ENCODE measurements at regions not wholly inside any gene's neighbourhood (a gene's known extent, or its start where the extent isn't known, plus 50 kb on each side); places are given as distances from the start of the nearest gene placed in this dataset.
A peak's percentile ranks its signal among the peaks of the same experiment; 100 is the strongest.

DNA sequence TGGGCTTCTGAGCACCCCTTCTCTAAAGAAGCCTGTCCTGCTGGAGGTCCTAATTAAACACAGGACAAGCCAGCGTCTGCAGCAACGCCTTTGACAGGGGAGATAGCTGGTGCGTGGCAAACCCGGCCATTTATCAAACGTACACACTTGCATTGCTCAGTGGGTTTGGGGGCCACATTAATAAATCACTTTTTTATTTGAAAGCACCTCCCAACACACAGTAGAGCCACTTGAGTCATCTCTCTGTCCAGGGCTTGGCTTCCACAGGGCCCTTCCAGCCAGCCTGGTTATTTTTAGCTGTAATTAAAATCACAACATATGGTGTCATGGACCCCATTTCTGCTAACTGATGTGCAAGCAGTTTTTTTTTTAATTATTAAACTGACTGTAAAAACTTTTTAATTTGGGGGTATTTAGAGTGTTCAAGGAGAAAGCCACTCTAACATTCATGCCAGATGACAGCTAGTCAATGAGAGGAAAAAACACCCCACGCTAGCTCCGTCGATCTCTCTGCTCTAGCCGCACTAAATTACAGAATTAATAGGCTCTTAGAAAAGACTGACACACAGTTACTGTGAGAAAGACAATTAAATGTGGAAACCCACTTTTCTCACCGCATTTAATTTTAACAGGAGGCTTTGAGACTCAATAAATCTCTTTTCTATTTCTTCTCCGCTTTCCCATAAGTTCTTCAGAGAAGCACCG, 201.0 kb upstream of the WSCD1 start:
- Histone ChIP-seq H3K4me1 (ENCODE audit: control insufficient read depth in 2 of 3, insufficient read depth in 2 of 3, low read depth in 1 of 3, low read length in 3 of 3) (no peaks in the 10 kb centered on the region), H3K9ac (ENCODE audit: low read length in 3 of 3) (no peak overlapping the region), H3K9me3 (ENCODE audit: control insufficient read depth in 2 of 3, insufficient read depth in 1 of 3, low read length in 3 of 3) (no peaks in the 10 kb centered on the region), H3K4me3 (ENCODE audit: low read length in 3 of 3) (no peak overlapping the region), H3K27me3 (ENCODE audit: control insufficient read depth, insufficient read depth, low read length) (no peaks in the 10 kb centered on the region), H3K27ac (ENCODE audit: low read depth in 2 of 2, low read length in 2 of 2) (no peak overlapping the region), H3K36me3 (ENCODE audit: control insufficient read depth in 2 of 3, insufficient read depth in 3 of 3, low read length in 3 of 3) (no peaks in the 10 kb centered on the region)
- TF ChIP-seq, protein P1, sequence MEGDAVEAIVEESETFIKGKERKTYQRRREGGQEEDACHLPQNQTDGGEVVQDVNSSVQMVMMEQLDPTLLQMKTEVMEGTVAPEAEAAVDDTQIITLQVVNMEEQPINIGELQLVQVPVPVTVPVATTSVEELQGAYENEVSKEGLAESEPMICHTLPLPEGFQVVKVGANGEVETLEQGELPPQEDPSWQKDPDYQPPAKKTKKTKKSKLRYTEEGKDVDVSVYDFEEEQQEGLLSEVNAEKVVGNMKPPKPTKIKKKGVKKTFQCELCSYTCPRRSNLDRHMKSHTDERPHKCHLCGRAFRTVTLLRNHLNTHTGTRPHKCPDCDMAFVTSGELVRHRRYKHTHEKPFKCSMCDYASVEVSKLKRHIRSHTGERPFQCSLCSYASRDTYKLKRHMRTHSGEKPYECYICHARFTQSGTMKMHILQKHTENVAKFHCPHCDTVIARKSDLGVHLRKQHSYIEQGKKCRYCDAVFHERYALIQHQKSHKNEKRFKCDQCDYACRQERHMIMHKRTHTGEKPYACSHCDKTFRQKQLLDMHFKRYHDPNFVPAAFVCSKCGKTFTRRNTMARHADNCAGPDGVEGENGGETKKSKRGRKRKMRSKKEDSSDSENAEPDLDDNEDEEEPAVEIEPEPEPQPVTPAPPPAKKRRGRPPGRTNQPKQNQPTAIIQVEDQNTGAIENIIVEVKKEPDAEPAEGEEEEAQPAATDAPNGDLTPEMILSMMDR (IDR thresholded peaks at IDR 0.05; ENCODE audit: borderline replicate concordance, extremely low read depth, insufficient read depth) = no peak
- intact Hi-C loops (cut with DNase I) = no loop called here
- FAIRE-seq (no peak), DNase-seq (peak in 3 of 5 donors; percentile 26 to 33 (median 29))

DNA sequence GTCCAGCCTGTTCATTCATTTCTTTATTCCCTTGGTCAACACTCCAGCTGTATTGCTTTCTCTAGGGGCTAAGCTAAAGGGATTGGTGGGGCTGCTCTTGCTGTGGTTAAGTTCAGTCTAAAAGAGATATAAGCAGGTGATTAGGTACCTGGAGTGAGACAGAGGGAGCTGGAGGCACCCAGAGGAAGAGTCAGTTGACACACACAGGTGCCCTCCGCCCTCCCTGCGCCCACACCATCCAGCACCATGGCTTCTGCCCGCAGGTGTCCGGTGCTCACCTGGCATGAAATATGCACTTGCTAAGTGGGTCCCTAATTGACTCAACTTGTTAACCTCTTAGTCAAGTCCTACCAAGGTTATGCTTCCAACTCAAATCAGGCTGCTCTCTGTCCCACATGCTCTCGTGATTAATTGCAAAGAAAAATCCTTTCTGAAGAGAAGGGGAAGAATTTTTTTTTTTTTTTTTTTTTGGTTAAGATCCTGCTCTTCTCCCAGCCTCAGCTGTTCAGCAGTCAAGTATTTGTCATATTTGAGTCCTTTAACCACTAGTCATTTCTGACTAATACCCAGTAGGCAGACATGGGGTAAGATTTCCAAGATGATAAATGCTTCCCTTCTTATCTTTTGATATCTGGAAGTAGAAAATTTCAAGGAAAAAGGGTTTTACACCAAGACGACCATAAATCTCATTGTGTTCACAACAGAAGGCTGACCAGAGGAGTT, 199.8 kb upstream of the WSCD1 start:
- H3K36me3 ChIP-seq (ENCODE audit: control insufficient read depth in 2 of 3, insufficient read depth in 3 of 3, low read length in 3 of 3) = no peaks in the 10 kb centered on the region
- no peak for FAIRE-seq
- H3K27ac ChIP-seq (ENCODE audit: low read depth in 2 of 2, low read length in 2 of 2) = no peak overlapping the region
- DNase-seq = no peak
- intact Hi-C loops (cut with DNase I) = no loop called here
- no peaks in the 10 kb centered on the region for H3K9me3 ChIP-seq (ENCODE audit: control insufficient read depth in 2 of 3, insufficient read depth in 1 of 3, low read length in 3 of 3)
- no peak overlapping the region for H3K9ac ChIP-seq (ENCODE audit: low read length in 3 of 3)
- TF ChIP-seq, protein P1 (IDR thresholded peaks at IDR 0.05; ENCODE audit: borderline replicate concordance, extremely low read depth, insufficient read depth) = no peak
- no peaks in the 10 kb centered on the region for H3K4me1 ChIP-seq (ENCODE audit: control insufficient read depth in 2 of 3, insufficient read depth in 2 of 3, low read depth in 1 of 3, low read length in 3 of 3)
- H3K4me3 ChIP-seq (ENCODE audit: low read length in 3 of 3) = no peak overlapping the region
- no peaks in the 10 kb centered on the region for H3K27me3 ChIP-seq (ENCODE audit: control insufficient read depth, insufficient read depth, low read length)

DNA sequence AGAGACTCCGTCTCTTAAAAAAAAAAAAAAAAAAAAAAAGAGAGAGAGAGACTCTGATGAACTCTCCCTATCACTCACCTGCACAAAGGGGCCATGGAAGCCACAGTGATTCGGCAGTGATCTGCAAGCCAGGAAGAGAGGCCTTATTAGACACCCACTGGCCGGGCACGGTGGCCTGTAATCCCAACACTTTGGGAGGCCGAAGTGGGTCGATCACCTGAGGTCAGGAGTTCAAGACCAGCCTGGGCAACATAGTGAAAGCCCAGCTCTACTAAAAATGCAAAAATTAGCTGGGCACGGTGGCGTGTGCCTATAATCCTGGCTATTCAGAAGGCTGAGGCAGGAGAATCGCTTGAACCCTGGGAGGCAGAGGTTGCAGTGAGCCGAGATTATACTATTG, 198.5 kb upstream of the WSCD1 start:
- Histone ChIP-seq H3K4me1 (ENCODE audit: control insufficient read depth in 2 of 3, insufficient read depth in 2 of 3, low read depth in 1 of 3, low read length in 3 of 3) (no peaks in the 10 kb centered on the region), H3K4me3 (ENCODE audit: low read length in 3 of 3) (no peak overlapping the region), H3K27me3 (ENCODE audit: control insufficient read depth, insufficient read depth, low read length) (no peaks in the 10 kb centered on the region), H3K9ac (ENCODE audit: low read length in 3 of 3) (no peak overlapping the region), H3K36me3 (ENCODE audit: control insufficient read depth in 2 of 3, insufficient read depth in 3 of 3, low read length in 3 of 3) (no peaks in the 10 kb centered on the region), H3K27ac (ENCODE audit: low read depth in 2 of 2, low read length in 2 of 2) (no peak overlapping the region), H3K9me3 (ENCODE audit: control insufficient read depth in 2 of 3, insufficient read depth in 1 of 3, low read length in 3 of 3) (no peaks in the 10 kb centered on the region)
- TF ChIP-seq, protein P1 (IDR thresholded peaks at IDR 0.05; ENCODE audit: borderline replicate concordance, extremely low read depth, insufficient read depth) = no peak
- intact Hi-C loops (cut with DNase I) = no loop called here
- DNase-seq = no peak
- FAIRE-seq = no peak

Data from kidney (tissue), 13 donors.